ENCODE measurements at regions not wholly inside any gene's neighbourhood (a gene's known extent, or its start where the extent isn't known, plus 50 kb on each side); places are given as distances from the start of the nearest gene placed in this dataset.

- ChIA-PET POLR2A (ENCODE audit: partially characterized antibody) (no interaction called here), CTCF (ENCODE audit: partially characterized antibody) (no interaction called here)
- no peaks in the 10 kb centered on the region for H3K4me1 ChIP-seq (ENCODE audit: insufficient read depth, low read length)
- H3K27me3 Mint-ChIP-seq: no peaks in the 10 kb centered on the region
- H3K27ac ChIP-seq (ENCODE audit: low read depth, low read length): no peak overlapping the region
- no peaks in the 10 kb centered on the region for H3K36me3 ChIP-seq (ENCODE audit: insufficient read depth, low read length)
- no peak for DNase-seq
- H3K27ac Mint-ChIP-seq: no peak overlapping the region
- H3K9me3 ChIP-seq (ENCODE audit: control insufficient read depth in 1 of 2, low read length in 2 of 2): peaks cover 0 to 3% of the 10 kb centered on the region in 2 donors
- H3K27me3 ChIP-seq (ENCODE audit: insufficient read depth, low read length): no peaks in the 10 kb centered on the region
- no peaks in the 10 kb centered on the region for H3K36me3 Mint-ChIP-seq
- no peaks in the 10 kb centered on the region for H3K4me1 Mint-ChIP-seq
- intact Hi-C loops (cut with micrococcal nuclease): no loop called here
- H3K9me3 Mint-ChIP-seq: peaks cover 4 to 24% (median 10%) of the 10 kb centered on the region in 8 donors
- H3K4me3 ChIP-seq (ENCODE audit: low read length in 2 of 2): no peak overlapping the region
- no peak overlapping the region for H3K4me3 Mint-ChIP-seq
These were observed 947.7 kb upstream of the SLIT2 start for GRCh38 chr4:19304028-19304427.

GRCh38 chr4:19301527-19301926 is 950.2 kb upstream of the SLIT2 start:
- peaks cover 2 to 25% (median 9%) of the 10 kb centered on the region in 8 donors for H3K9me3 Mint-ChIP-seq
- CTCF ChIA-PET (ENCODE audit: partially characterized antibody): no interaction called here

GRCh38 chr4:19300213-19300612 is 951.5 kb upstream of the SLIT2 start:
- Mint-ChIP-seq H3K27me3 (no peaks in the 10 kb centered on the region), H3K4me3 (no peak overlapping the region)

More at GRCh38 chr4:19301527-19301926, 950.2 kb upstream of the SLIT2 start:
- H3K4me1 Mint-ChIP-seq: no peaks in the 10 kb centered on the region
- H3K27me3 ChIP-seq (ENCODE audit: insufficient read depth, low read length): no peaks in the 10 kb centered on the region
- no peaks in the 10 kb centered on the region for H3K27me3 Mint-ChIP-seq
- no peak overlapping the region for H3K27ac ChIP-seq (ENCODE audit: low read depth, low read length)
- H3K36me3 ChIP-seq (ENCODE audit: insufficient read depth, low read length): no peaks in the 10 kb centered on the region
- intact Hi-C loops (cut with micrococcal nuclease): no loop called here
- H3K27ac Mint-ChIP-seq: no peak overlapping the region
- no peak overlapping the region for H3K4me3 ChIP-seq (ENCODE audit: low read length in 2 of 2)
- H3K4me1 ChIP-seq (ENCODE audit: insufficient read depth, low read length): no peaks in the 10 kb centered on the region
- POLR2A ChIA-PET (ENCODE audit: partially characterized antibody): no interaction called here
- no peaks in the 10 kb centered on the region for H3K36me3 Mint-ChIP-seq
- H3K4me3 Mint-ChIP-seq: no peak overlapping the region
- H3K9me3 ChIP-seq (ENCODE audit: control insufficient read depth in 1 of 2, low read length in 2 of 2): peaks cover 0 to 6% of the 10 kb centered on the region in 2 donors
- no peak for DNase-seq

GRCh38 chr4:19298998-19299397 is 952.7 kb upstream of the SLIT2 start:
- no peak overlapping the region for H3K4me3 Mint-ChIP-seq
- Histone ChIP-seq H3K9me3 (ENCODE audit: control insufficient read depth in 1 of 2, low read length in 2 of 2) (peaks cover 0 to 6% of the 10 kb centered on the region in 2 donors), H3K4me3 (ENCODE audit: low read length in 2 of 2) (no peak overlapping the region), H3K4me1 (ENCODE audit: insufficient read depth, low read length) (no peaks in the 10 kb centered on the region), H3K27me3 (ENCODE audit: insufficient read depth, low read length) (no peaks in the 10 kb centered on the region), H3K36me3 (ENCODE audit: insufficient read depth, low read length) (no peaks in the 10 kb centered on the region), H3K27ac (ENCODE audit: low read depth, low read length) (no peak overlapping the region)
- intact Hi-C loops (cut with micrococcal nuclease): no loop called here
- H3K36me3 Mint-ChIP-seq: no peaks in the 10 kb centered on the region
- no peaks in the 10 kb centered on the region for H3K4me1 Mint-ChIP-seq
- H3K9me3 Mint-ChIP-seq: peaks cover 6 to 27% (median 16%) of the 10 kb centered on the region in 8 donors
- H3K27me3 Mint-ChIP-seq: no peaks in the 10 kb centered on the region
- no peak for DNase-seq
- POLR2A ChIA-PET (ENCODE audit: partially characterized antibody): no interaction called here
- no peak overlapping the region for H3K27ac Mint-ChIP-seq
- CTCF ChIA-PET (ENCODE audit: partially characterized antibody): no interaction called here

More at GRCh38 chr4:19300213-19300612, 951.5 kb upstream of the SLIT2 start:
- Histone ChIP-seq H3K4me3 (ENCODE audit: low read length in 2 of 2) (no peak overlapping the region), H3K4me1 (ENCODE audit: insufficient read depth, low read length) (no peaks in the 10 kb centered on the region), H3K9me3 (ENCODE audit: control insufficient read depth in 1 of 2, low read length in 2 of 2) (peaks cover 0 to 6% of the 10 kb centered on the region in 2 donors), H3K36me3 (ENCODE audit: insufficient read depth, low read length) (no peaks in the 10 kb centered on the region), H3K27ac (ENCODE audit: low read depth, low read length) (no peak overlapping the region), H3K27me3 (ENCODE audit: insufficient read depth, low read length) (no peaks in the 10 kb centered on the region)
- CTCF ChIA-PET (ENCODE audit: partially characterized antibody): no interaction called here
- POLR2A ChIA-PET (ENCODE audit: partially characterized antibody): no interaction called here
- no peak overlapping the region for H3K27ac Mint-ChIP-seq
- DNase-seq: no peak
- no peaks in the 10 kb centered on the region for H3K36me3 Mint-ChIP-seq
- H3K9me3 Mint-ChIP-seq: peaks cover 3 to 17% (median 10%) of the 10 kb centered on the region in 8 donors
- H3K4me1 Mint-ChIP-seq: no peaks in the 10 kb centered on the region
- intact Hi-C loops (cut with micrococcal nuclease): no loop called here

GRCh38 chr4:19293781-19294180 is 957.9 kb upstream of the SLIT2 start:
- no peak overlapping the region for H3K4me3 Mint-ChIP-seq
- Histone ChIP-seq H3K27me3 (ENCODE audit: insufficient read depth, low read length) (no peaks in the 10 kb centered on the region), H3K36me3 (ENCODE audit: insufficient read depth, low read length) (no peaks in the 10 kb centered on the region), H3K9me3 (ENCODE audit: control insufficient read depth in 1 of 2, low read length in 2 of 2) (peaks cover 0 to 14% of the 10 kb centered on the region in 2 donors), H3K4me3 (ENCODE audit: low read length in 2 of 2) (no peak overlapping the region), H3K4me1 (ENCODE audit: insufficient read depth, low read length) (no peaks in the 10 kb centered on the region), H3K27ac (ENCODE audit: low read depth, low read length) (no peak overlapping the region)
- ChIA-PET CTCF (ENCODE audit: partially characterized antibody) (no interaction called here), POLR2A (ENCODE audit: partially characterized antibody) (no interaction called here)
- H3K4me1 Mint-ChIP-seq: no peaks in the 10 kb centered on the region
- no peak overlapping the region for H3K27ac Mint-ChIP-seq
- no peaks in the 10 kb centered on the region for H3K27me3 Mint-ChIP-seq
- no peak for DNase-seq
- intact Hi-C loops (cut with micrococcal nuclease): no loop called here
- H3K36me3 Mint-ChIP-seq: no peaks in the 10 kb centered on the region
- peaks cover 8 to 75% (median 36%) of the 10 kb centered on the region in 8 donors for H3K9me3 Mint-ChIP-seq

GRCh38 chr4:19293080-19293479 is 958.6 kb upstream of the SLIT2 start:
- Histone ChIP-seq H3K4me1 (ENCODE audit: insufficient read depth, low read length) (no peaks in the 10 kb centered on the region), H3K27me3 (ENCODE audit: insufficient read depth, low read length) (no peaks in the 10 kb centered on the region), H3K9me3 (ENCODE audit: control insufficient read depth in 1 of 2, low read length in 2 of 2) (peaks cover 0 to 14% of the 10 kb centered on the region in 2 donors), H3K36me3 (ENCODE audit: insufficient read depth, low read length) (no peaks in the 10 kb centered on the region), H3K27ac (ENCODE audit: low read depth, low read length) (no peak overlapping the region), H3K4me3 (ENCODE audit: low read length in 2 of 2) (no peak overlapping the region)
- ChIA-PET CTCF (ENCODE audit: partially characterized antibody) (no interaction called here), POLR2A (ENCODE audit: partially characterized antibody) (no interaction called here)
- Mint-ChIP-seq H3K27ac (no peak overlapping the region), H3K4me1 (no peaks in the 10 kb centered on the region), H3K4me3 (no peak overlapping the region), H3K36me3 (no peaks in the 10 kb centered on the region), H3K27me3 (no peaks in the 10 kb centered on the region), H3K9me3 (peaks cover 8 to 75% (median 36%) of the 10 kb centered on the region in 8 donors)
- no peak for DNase-seq
- intact Hi-C loops (cut with micrococcal nuclease): no loop called here

- DNase-seq: no peak
- intact Hi-C loops (cut with micrococcal nuclease): no loop called here
- Mint-ChIP-seq H3K9me3 (peaks cover 3 to 38% (median 16%) of the 10 kb centered on the region in 8 donors), H3K27ac (no peak overlapping the region), H3K4me1 (no peaks in the 10 kb centered on the region), H3K36me3 (no peaks in the 10 kb centered on the region), H3K4me3 (no peak overlapping the region), H3K27me3 (no peaks in the 10 kb centered on the region)
- ChIA-PET POLR2A (ENCODE audit: partially characterized antibody) (no interaction called here), CTCF (ENCODE audit: partially characterized antibody) (no interaction called here)
- Histone ChIP-seq H3K27me3 (ENCODE audit: insufficient read depth, low read length) (no peaks in the 10 kb centered on the region), H3K9me3 (ENCODE audit: control insufficient read depth in 1 of 2, low read length in 2 of 2) (no peaks in the 10 kb centered on the region), H3K4me1 (ENCODE audit: insufficient read depth, low read length) (no peaks in the 10 kb centered on the region), H3K4me3 (ENCODE audit: low read length in 2 of 2) (no peak overlapping the region), H3K27ac (ENCODE audit: low read depth, low read length) (no peak overlapping the region), H3K36me3 (ENCODE audit: insufficient read depth, low read length) (no peaks in the 10 kb centered on the region)
These were observed 964.8 kb upstream of the SLIT2 start for GRCh38 chr4:19286924-19287323.

GRCh38 chr4:19285146-19285545 is 966.6 kb upstream of the SLIT2 start:
- no peak overlapping the region for H3K4me3 ChIP-seq (ENCODE audit: low read length in 2 of 2)
- ChIA-PET CTCF (ENCODE audit: partially characterized antibody) (no interaction called here), POLR2A (ENCODE audit: partially characterized antibody) (no interaction called here)
- no peak overlapping the region for H3K27ac Mint-ChIP-seq
- no peaks in the 10 kb centered on the region for H3K27me3 ChIP-seq (ENCODE audit: insufficient read depth, low read length)
- H3K4me3 Mint-ChIP-seq: no peak overlapping the region
- no peaks in the 10 kb centered on the region for H3K36me3 ChIP-seq (ENCODE audit: insufficient read depth, low read length)
- H3K4me1 Mint-ChIP-seq: no peaks in the 10 kb centered on the region
- no peak overlapping the region for H3K27ac ChIP-seq (ENCODE audit: low read depth, low read length)
- no peak for DNase-seq
- H3K27me3 Mint-ChIP-seq: no peaks in the 10 kb centered on the region
- peaks cover 1 to 35% (median 13%) of the 10 kb centered on the region in 8 donors for H3K9me3 Mint-ChIP-seq
- intact Hi-C loops (cut with micrococcal nuclease): no loop called here
- H3K4me1 ChIP-seq (ENCODE audit: insufficient read depth, low read length): no peaks in the 10 kb centered on the region
- H3K36me3 Mint-ChIP-seq: no peaks in the 10 kb centered on the region
- H3K9me3 ChIP-seq (ENCODE audit: control insufficient read depth in 1 of 2, low read length in 2 of 2): no peaks in the 10 kb centered on the region

Measured in CD4-positive, alpha-beta memory T cell (primary cell).